ENCODE measurements at regions not wholly inside any gene's neighbourhood (a gene's known extent, or its start where the extent isn't known, plus 50 kb on each side); places are given as distances from the start of the nearest gene placed in this dataset.
"Not testable (repeated sequence)": the region's sequence is repeated elsewhere in the genome, so short reads cannot be mapped to it uniquely, and the experiment has no call there.

GRCh38 chr5:63812693-63813092, 149.6 kb downstream of the HTR1A start:
- no peak overlapping the region for H3K4me3 ChIP-seq (ENCODE audit: low read length)
- H3K36me3 ChIP-seq (ENCODE audit: control insufficient read depth, low read depth, low read length) = no peaks in the 10 kb centered on the region
- H3K27me3 ChIP-seq (ENCODE audit: control insufficient read depth, insufficient read depth, low read length) = no peaks in the 10 kb centered on the region
- H3K4me1 ChIP-seq (ENCODE audit: control insufficient read depth, low read depth, low read length) = no peaks in the 10 kb centered on the region
- peaks cover 2% of the 10 kb centered on the region for H3K9me3 ChIP-seq (ENCODE audit: control insufficient read depth, low read depth, low read length)
- no peak overlapping the region for H3K9ac ChIP-seq (ENCODE audit: low read length)
- H3K27ac ChIP-seq (ENCODE audit: low read length) = no peak overlapping the region

GRCh38 chr5:63811961-63812360, 150.3 kb downstream of the HTR1A start:
- Histone ChIP-seq H3K4me3 (ENCODE audit: low read length) (no peak overlapping the region), H3K9me3 (ENCODE audit: control insufficient read depth, low read depth, low read length) (peaks cover 2% of the 10 kb centered on the region), H3K9ac (ENCODE audit: low read length) (no peak overlapping the region)

GRCh38 chr5:63811286-63811685, 151.0 kb downstream of the HTR1A start:
- no peak overlapping the region for H3K4me3 ChIP-seq (ENCODE audit: low read length)
- H3K4me1 ChIP-seq (ENCODE audit: control insufficient read depth, low read depth, low read length) = no peaks in the 10 kb centered on the region
- H3K27ac ChIP-seq (ENCODE audit: low read length) = no peak overlapping the region
- no peak overlapping the region for H3K9ac ChIP-seq (ENCODE audit: low read length)
- peaks cover 2% of the 10 kb centered on the region for H3K9me3 ChIP-seq (ENCODE audit: control insufficient read depth, low read depth, low read length)
- no peaks in the 10 kb centered on the region for H3K27me3 ChIP-seq (ENCODE audit: control insufficient read depth, insufficient read depth, low read length)
- H3K36me3 ChIP-seq (ENCODE audit: control insufficient read depth, low read depth, low read length) = no peaks in the 10 kb centered on the region

More at GRCh38 chr5:63811961-63812360, 150.3 kb downstream of the HTR1A start:
- H3K27me3 ChIP-seq (ENCODE audit: control insufficient read depth, insufficient read depth, low read length) = no peaks in the 10 kb centered on the region
- no peaks in the 10 kb centered on the region for H3K36me3 ChIP-seq (ENCODE audit: control insufficient read depth, low read depth, low read length)
- no peaks in the 10 kb centered on the region for H3K4me1 ChIP-seq (ENCODE audit: control insufficient read depth, low read depth, low read length)
- no peak overlapping the region for H3K27ac ChIP-seq (ENCODE audit: low read length)

GRCh38 chr5:63805151-63805550, 157.1 kb downstream of the HTR1A start:
- Histone ChIP-seq H3K9ac (ENCODE audit: low read length) (no peak overlapping the region), H3K36me3 (ENCODE audit: control insufficient read depth, low read depth, low read length) (no peaks in the 10 kb centered on the region), H3K4me1 (ENCODE audit: control insufficient read depth, low read depth, low read length) (peaks cover 10% of the 10 kb centered on the region), H3K27ac (ENCODE audit: low read length) (no peak overlapping the region), H3K27me3 (ENCODE audit: control insufficient read depth, insufficient read depth, low read length) (no peaks in the 10 kb centered on the region), H3K9me3 (ENCODE audit: control insufficient read depth, low read depth, low read length) (no peaks in the 10 kb centered on the region), H3K4me3 (ENCODE audit: low read length) (no peak overlapping the region)

GRCh38 chr5:63803165-63803564, 159.1 kb downstream of the HTR1A start:
- H3K4me1 ChIP-seq (ENCODE audit: control insufficient read depth, low read depth, low read length) = peaks cover 10% of the 10 kb centered on the region
- no peaks in the 10 kb centered on the region for H3K9me3 ChIP-seq (ENCODE audit: control insufficient read depth, low read depth, low read length)
- H3K9ac ChIP-seq (ENCODE audit: low read length) = no peak overlapping the region
- no peaks in the 10 kb centered on the region for H3K27me3 ChIP-seq (ENCODE audit: control insufficient read depth, insufficient read depth, low read length)
- no peak overlapping the region for H3K27ac ChIP-seq (ENCODE audit: low read length)
- no peak overlapping the region for H3K4me3 ChIP-seq (ENCODE audit: low read length)
- H3K36me3 ChIP-seq (ENCODE audit: control insufficient read depth, low read depth, low read length) = no peaks in the 10 kb centered on the region

GRCh38 chr5:63794979-63795378, 167.3 kb downstream of the HTR1A start:
- H3K9me3 ChIP-seq (ENCODE audit: control insufficient read depth, low read depth, low read length) = peaks cover 4% of the 10 kb centered on the region
- H3K9ac ChIP-seq (ENCODE audit: low read length) = no peak overlapping the region
- H3K36me3 ChIP-seq (ENCODE audit: control insufficient read depth, low read depth, low read length) = no peaks in the 10 kb centered on the region
- no peaks in the 10 kb centered on the region for H3K4me1 ChIP-seq (ENCODE audit: control insufficient read depth, low read depth, low read length)
- H3K27ac ChIP-seq (ENCODE audit: low read length) = no peak overlapping the region
- no peak overlapping the region for H3K4me3 ChIP-seq (ENCODE audit: low read length)
- H3K27me3 ChIP-seq (ENCODE audit: control insufficient read depth, insufficient read depth, low read length) = no peaks in the 10 kb centered on the region

GRCh38 chr5:63794296-63794695, 167.9 kb downstream of the HTR1A start:
- Histone ChIP-seq H3K9ac (ENCODE audit: low read length) (no peak overlapping the region), H3K36me3 (ENCODE audit: control insufficient read depth, low read depth, low read length) (no peaks in the 10 kb centered on the region), H3K9me3 (ENCODE audit: control insufficient read depth, low read depth, low read length) (peaks cover 4% of the 10 kb centered on the region), H3K4me1 (ENCODE audit: control insufficient read depth, low read depth, low read length) (no peaks in the 10 kb centered on the region), H3K27ac (ENCODE audit: low read length) (no peak overlapping the region), H3K27me3 (ENCODE audit: control insufficient read depth, insufficient read depth, low read length) (no peaks in the 10 kb centered on the region), H3K4me3 (ENCODE audit: low read length) (no peak overlapping the region)

GRCh38 chr5:63774939-63775338, 187.3 kb downstream of the HTR1A start:
- H3K4me3 ChIP-seq (ENCODE audit: low read length) = no peak overlapping the region
- no peaks in the 10 kb centered on the region for H3K4me1 ChIP-seq (ENCODE audit: control insufficient read depth, low read depth, low read length)
- no peaks in the 10 kb centered on the region for H3K36me3 ChIP-seq (ENCODE audit: control insufficient read depth, low read depth, low read length)
- no peak overlapping the region for H3K27ac ChIP-seq (ENCODE audit: low read length)
- no peak overlapping the region for H3K9ac ChIP-seq (ENCODE audit: low read length)
- H3K27me3 ChIP-seq (ENCODE audit: control insufficient read depth, insufficient read depth, low read length) = no peaks in the 10 kb centered on the region
- no peaks in the 10 kb centered on the region for H3K9me3 ChIP-seq (ENCODE audit: control insufficient read depth, low read depth, low read length)

- no peaks in the 10 kb centered on the region for H3K27me3 ChIP-seq (ENCODE audit: control insufficient read depth, insufficient read depth, low read length)
- no peaks in the 10 kb centered on the region for H3K4me1 ChIP-seq (ENCODE audit: control insufficient read depth, low read depth, low read length)
- H3K4me3 ChIP-seq (ENCODE audit: low read length) = no peak overlapping the region
- no peak overlapping the region for H3K9ac ChIP-seq (ENCODE audit: low read length)
- no peaks in the 10 kb centered on the region for H3K9me3 ChIP-seq (ENCODE audit: control insufficient read depth, low read depth, low read length)
- H3K27ac ChIP-seq (ENCODE audit: low read length) = no peak overlapping the region
- H3K36me3 ChIP-seq (ENCODE audit: control insufficient read depth, low read depth, low read length) = no peaks in the 10 kb centered on the region
Measured at GRCh38 chr5:63768221-63768620, 194.0 kb downstream of the HTR1A start.

- Histone ChIP-seq H3K4me3 (ENCODE audit: low read length) (no peak overlapping the region), H3K9me3 (ENCODE audit: control insufficient read depth, low read depth, low read length) (no peaks in the 10 kb centered on the region), H3K27ac (ENCODE audit: low read length) (no peak overlapping the region), H3K36me3 (ENCODE audit: control insufficient read depth, low read depth, low read length) (no peaks in the 10 kb centered on the region), H3K9ac (ENCODE audit: low read length) (no peak overlapping the region), H3K27me3 (ENCODE audit: control insufficient read depth, insufficient read depth, low read length) (no peaks in the 10 kb centered on the region), H3K4me1 (ENCODE audit: control insufficient read depth, low read depth, low read length) (no peaks in the 10 kb centered on the region)
Measured at GRCh38 chr5:63760965-63761364, 201.3 kb downstream of the HTR1A start.

GRCh38 chr5:63743096-63743798, 219.0 kb downstream of the HTR1A start:
- H3K9ac ChIP-seq (ENCODE audit: low read length) = no peak overlapping the region
- no peak overlapping the region for H3K4me3 ChIP-seq (ENCODE audit: low read length)
- H3K27ac ChIP-seq (ENCODE audit: low read length) = no peak overlapping the region
- H3K9me3 ChIP-seq (ENCODE audit: control insufficient read depth, low read depth, low read length) = no peaks in the 10 kb centered on the region
- H3K27me3 ChIP-seq (ENCODE audit: control insufficient read depth, insufficient read depth, low read length) = no peaks in the 10 kb centered on the region
- no peaks in the 10 kb centered on the region for H3K4me1 ChIP-seq (ENCODE audit: control insufficient read depth, low read depth, low read length)
- H3K36me3 ChIP-seq (ENCODE audit: control insufficient read depth, low read depth, low read length) = no peaks in the 10 kb centered on the region

- H3K27ac ChIP-seq (ENCODE audit: low read length); H3K27me3 ChIP-seq (ENCODE audit: control insufficient read depth, insufficient read depth, low read length): not testable (repeated sequence)
Measured at GRCh38 chr5:63732880-63733279, 229.4 kb downstream of the HTR1A start.

More at GRCh38 chr5:63732880-63733279, 229.4 kb downstream of the HTR1A start:
- not testable (repeated sequence) for H3K9me3 ChIP-seq (ENCODE audit: control insufficient read depth, low read depth, low read length); H3K4me3 ChIP-seq (ENCODE audit: low read length); H3K9ac ChIP-seq (ENCODE audit: low read length); H3K4me1 ChIP-seq (ENCODE audit: control insufficient read depth, low read depth, low read length); H3K36me3 ChIP-seq (ENCODE audit: control insufficient read depth, low read depth, low read length)

Measured in iPS-18a (cell line).